Mucosa of stomach (tissue), 1 donor: ENCODE measurements at regions not wholly inside any gene's neighbourhood (a gene's known extent, or its start where the extent isn't known, plus 50 kb on each side); places are given as distances from the start of the nearest gene placed in this dataset.
"Not testable (repeated sequence)": the region's sequence is repeated elsewhere in the genome, so short reads cannot be mapped to it uniquely, and the experiment has no call there.

Experiments used
- H3K27me3 ChIP-seq: one replicate; pipeline ENCODE4 v1.7.0; 2013; ENCODE audit warnings: mild to moderate bottlenecking, low read length; ENCODE audit not compliant: control insufficient read depth, insufficient read depth
- H3K36me3 ChIP-seq: one replicate; pipeline ENCODE4 v1.7.0; 2013; ENCODE audit warnings: low read length; ENCODE audit not compliant: control insufficient read depth, insufficient read depth
- H3K4me1 ChIP-seq: one replicate; pipeline ENCODE4 v1.7.0; 2013; ENCODE audit warnings: mild to moderate bottlenecking, low read length; ENCODE audit not compliant: control insufficient read depth, insufficient read depth
- H3K4me3 ChIP-seq: one replicate; pipeline ENCODE4 v1.7.0; 2013; ENCODE audit warnings: low read length
- H3K9ac ChIP-seq: one replicate; pipeline ENCODE4 v1.7.0; 2013; ENCODE audit warnings: mild to moderate bottlenecking, low read length, moderate library complexity
- H3K9me3 ChIP-seq: one replicate; pipeline ENCODE4 v1.7.0; 2013; ENCODE audit warnings: mild to moderate bottlenecking, low read length, moderate library complexity; ENCODE audit not compliant: control insufficient read depth
- donor health status: Pancreatic carcinoma.

- Histone ChIP-seq H3K4me1 (peaks cover 31% of the 10 kb centered on the region), H3K9ac (no peak overlapping the region), H3K36me3 (no peaks in the 10 kb centered on the region), H3K4me3 (no peak overlapping the region), H3K9me3 (no peaks in the 10 kb centered on the region), H3K27me3 (no peaks in the 10 kb centered on the region)
Measured at GRCh38 chr11:130554241-130555055, 106.0 kb downstream of the ADAMTS15 start.

GRCh38 chr11:130555251-130555841, 106.9 kb downstream of the ADAMTS15 start:
- H3K4me1 ChIP-seq = peaks cover 22% of the 10 kb centered on the region

GRCh38 chr11:130560000-130560780, 111.7 kb downstream of the ADAMTS15 start:
- no peak overlapping the region for H3K4me3 ChIP-seq
- no peaks in the 10 kb centered on the region for H3K27me3 ChIP-seq
- H3K9ac ChIP-seq = no peak overlapping the region
- H3K36me3 ChIP-seq = no peaks in the 10 kb centered on the region
- no peaks in the 10 kb centered on the region for H3K9me3 ChIP-seq
- H3K4me1 ChIP-seq = peaks cover 11% of the 10 kb centered on the region

More at GRCh38 chr11:130555251-130555841, 106.9 kb downstream of the ADAMTS15 start:
- Histone ChIP-seq H3K36me3 (no peaks in the 10 kb centered on the region), H3K4me3 (no peak overlapping the region), H3K9ac (no peak overlapping the region), H3K9me3 (no peaks in the 10 kb centered on the region), H3K27me3 (no peaks in the 10 kb centered on the region)

- H3K9ac ChIP-seq = no peak overlapping the region
- no peaks in the 10 kb centered on the region for H3K27me3 ChIP-seq
- H3K4me3 ChIP-seq = no peak overlapping the region
- H3K9me3 ChIP-seq = no peaks in the 10 kb centered on the region
- no peaks in the 10 kb centered on the region for H3K36me3 ChIP-seq
- H3K4me1 ChIP-seq = peaks cover 6% of the 10 kb centered on the region
Measured at GRCh38 chr11:130560781-130561109, 112.3 kb downstream of the ADAMTS15 start.

GRCh38 chr11:130561441-130561881, 113.0 kb downstream of the ADAMTS15 start:
- Histone ChIP-seq H3K36me3 (no peaks in the 10 kb centered on the region), H3K9ac (no peak overlapping the region), H3K4me3 (no peak overlapping the region), H3K9me3 (no peaks in the 10 kb centered on the region), H3K27me3 (no peaks in the 10 kb centered on the region), H3K4me1 (no peaks in the 10 kb centered on the region)

GRCh38 chr11:130562549-130562948, 114.1 kb downstream of the ADAMTS15 start:
- Histone ChIP-seq H3K9ac (no peak overlapping the region), H3K9me3 (no peaks in the 10 kb centered on the region), H3K36me3 (no peaks in the 10 kb centered on the region), H3K4me3 (no peak overlapping the region), H3K4me1 (no peaks in the 10 kb centered on the region), H3K27me3 (no peaks in the 10 kb centered on the region)

GRCh38 chr11:130566360-130566759, 117.9 kb downstream of the ADAMTS15 start:
- not testable (repeated sequence) for H3K36me3 ChIP-seq, H3K27me3 ChIP-seq, H3K9me3 ChIP-seq, H3K4me1 ChIP-seq, H3K9ac ChIP-seq, H3K4me3 ChIP-seq

- Histone ChIP-seq H3K9ac (no peak overlapping the region), H3K9me3 (no peaks in the 10 kb centered on the region), H3K4me3 (no peak overlapping the region), H3K36me3 (no peaks in the 10 kb centered on the region), H3K27me3 (no peaks in the 10 kb centered on the region), H3K4me1 (no peaks in the 10 kb centered on the region)
Measured at GRCh38 chr11:130571519-130571918, 123.1 kb downstream of the ADAMTS15 start.

GRCh38 chr11:130571947-130572584, 123.6 kb downstream of the ADAMTS15 start:
- no peak overlapping the region for H3K4me3 ChIP-seq
- no peak overlapping the region for H3K9ac ChIP-seq
- H3K4me1 ChIP-seq = no peaks in the 10 kb centered on the region
- H3K27me3 ChIP-seq = no peaks in the 10 kb centered on the region
- no peaks in the 10 kb centered on the region for H3K9me3 ChIP-seq
- H3K36me3 ChIP-seq = no peaks in the 10 kb centered on the region

GRCh38 chr11:130573767-130574166, 125.3 kb downstream of the ADAMTS15 start:
- Histone ChIP-seq H3K9ac (no peak overlapping the region), H3K9me3 (no peaks in the 10 kb centered on the region), H3K4me1 (no peaks in the 10 kb centered on the region), H3K4me3 (no peak overlapping the region), H3K36me3 (no peaks in the 10 kb centered on the region), H3K27me3 (no peaks in the 10 kb centered on the region)

- Histone ChIP-seq H3K36me3 (no peaks in the 10 kb centered on the region), H3K27me3 (no peaks in the 10 kb centered on the region)
Measured at GRCh38 chr11:130574740-130575139, 126.3 kb downstream of the ADAMTS15 start.

GRCh38 chr11:130576146-130576545, 127.7 kb downstream of the ADAMTS15 start:
- no peaks in the 10 kb centered on the region for H3K4me1 ChIP-seq
- no peak overlapping the region for H3K4me3 ChIP-seq
- H3K9ac ChIP-seq = no peak overlapping the region
- no peaks in the 10 kb centered on the region for H3K9me3 ChIP-seq
- H3K27me3 ChIP-seq = no peaks in the 10 kb centered on the region
- no peaks in the 10 kb centered on the region for H3K36me3 ChIP-seq

More at GRCh38 chr11:130574740-130575139, 126.3 kb downstream of the ADAMTS15 start:
- Histone ChIP-seq H3K4me3 (no peak overlapping the region), H3K9me3 (no peaks in the 10 kb centered on the region), H3K4me1 (no peaks in the 10 kb centered on the region), H3K9ac (no peak overlapping the region)
